HEK293 (cell line): ENCODE measurements at regions not wholly inside any gene's neighbourhood (a gene's known extent, or its start where the extent isn't known, plus 50 kb on each side); places are given as distances from the start of the nearest gene placed in this dataset.

ENCODE experiments used
- CTCF ChIP-seq: fragments of 450-650 bp; formaldehyde crosslinking; IDR thresholded peaks from 2 replicates; pipeline ENCODE4 v1.5.1; 2016; ENCODE audit warnings: missing biosample characterization, missing genetic modification characterization
- HIC1 ChIP-seq: fragments of 450-650 bp; formaldehyde crosslinking; IDR thresholded peaks from 2 replicates; pipeline ENCODE4 v1.5.1; 2016; ENCODE audit warnings: missing biosample characterization, missing genetic modification characterization
- OSR2 ChIP-seq: fragments of 450-650 bp; formaldehyde crosslinking; IDR thresholded peaks from 2 replicates; pipeline ENCODE4 v1.5.1; 2016; ENCODE audit warnings: missing biosample characterization, missing genetic modification characterization
- REST ChIP-seq: fragments of 450-650 bp; formaldehyde crosslinking; IDR thresholded peaks from 2 replicates; pipeline ENCODE4 v1.5.1; 2016; ENCODE audit warnings: missing biosample characterization, missing genetic modification characterization
- ZBTB1 ChIP-seq: fragments of 450-650 bp; formaldehyde crosslinking; IDR thresholded peaks from 2 replicates; pipeline ENCODE4 v1.5.1; 2016; ENCODE audit warnings: missing biosample characterization, missing genetic modification characterization
- ZBTB21 ChIP-seq: fragments of 450-650 bp; formaldehyde crosslinking; IDR thresholded peaks from 2 replicates; pipeline ENCODE4 v1.5.1; 2017; ENCODE audit warnings: missing biosample characterization, missing genetic modification characterization
- ZBTB7A ChIP-seq: fragments of 450-650 bp; formaldehyde crosslinking; IDR thresholded peaks from 2 replicates; pipeline ENCODE4 v1.5.1; 2016; ENCODE audit warnings: low read depth, missing biosample characterization, missing genetic modification characterization
- ZBTB8A ChIP-seq: fragments of 450-650 bp; formaldehyde crosslinking; IDR thresholded peaks from 2 replicates; pipeline ENCODE4 v1.5.1; 2016; ENCODE audit warnings: missing biosample characterization, missing genetic modification characterization
- ZNF114 ChIP-seq: fragments of 450-650 bp; formaldehyde crosslinking; IDR thresholded peaks from 2 replicates; pipeline ENCODE4 v1.5.0; 2017; ENCODE audit warnings: missing biosample characterization, missing genetic modification characterization
- ZNF133 ChIP-seq: fragments of 450-650 bp; formaldehyde crosslinking; IDR thresholded peaks from 2 replicates; pipeline ENCODE4 v1.5.1; 2016; ENCODE audit warnings: missing biosample characterization, missing genetic modification characterization
- ZNF423 ChIP-seq: fragments of 450-650 bp; formaldehyde crosslinking; IDR thresholded peaks from 2 replicates; pipeline ENCODE4 v1.5.1; 2016; ENCODE audit warnings: missing biosample characterization, missing genetic modification characterization
- ZNF610 ChIP-seq: fragments of 450-650 bp; formaldehyde crosslinking; IDR thresholded peaks from 2 replicates; pipeline ENCODE4 v1.5.1; 2016; ENCODE audit warnings: missing biosample characterization, missing genetic modification characterization, borderline replicate concordance
- ZNF624 ChIP-seq: fragments of 450-650 bp; formaldehyde crosslinking; IDR thresholded peaks from 2 replicates; pipeline ENCODE4 v1.5.1; 2017; ENCODE audit warnings: missing biosample characterization, missing genetic modification characterization
- ZNF707 ChIP-seq: fragments of 450-650 bp; formaldehyde crosslinking; IDR thresholded peaks from 2 replicates; pipeline ENCODE4 v1.5.1; 2016; ENCODE audit warnings: missing biosample characterization, missing genetic modification characterization

GRCh38 chr2:142234741-142235140 is 103.9 kb upstream of the LRP1B start:
- TF ChIP-seq REST (tag by site-specific recombination) (no peak), CTCF (tag by site-specific recombination) (no peak), ZBTB1 (tag by site-specific recombination) (no peak), OSR2 (no peak), ZNF133 (tag by site-specific recombination) (no peak), ZNF610 (tag by site-specific recombination) (no peak), HIC1 (tag by site-specific recombination) (no peak), ZBTB7A (no peak), ZNF707 (tag by site-specific recombination) (no peak), ZBTB21 (tag by site-specific recombination) (no peak), ZNF624 (tag by site-specific recombination) (no peak), ZNF114 (tag by site-specific recombination) (no peak), ZBTB8A (tag by site-specific recombination) (no peak), ZNF423 (tag by site-specific recombination) (no peak)
